SU-DHL-6 (cell line): ENCODE measurements at regions not wholly inside any gene's neighbourhood (a gene's known extent, or its start where the extent isn't known, plus 50 kb on each side); places are given as distances from the start of the nearest gene placed in this dataset.

Source experiments
- H2AFZ ChIP-seq: fragments of 200-600 bp; sonication (generic); 2 replicates; pipeline ENCODE4 v1.6.1; 2014; ENCODE audit warnings: low read depth, mild to moderate bottlenecking, moderate library complexity, mixed read lengths, antibody characterized with exemption, low read length; ENCODE audit not compliant: severe bottlenecking
- H3F3A ChIP-seq: fragments of 200-600 bp; shearing (Covaris generic); 2 replicates; pipeline ENCODE4 v1.6.0; 2016; ENCODE audit warnings: antibody characterized with exemption, mild to moderate bottlenecking; ENCODE audit not compliant: insufficient read depth
- H3K27ac ChIP-seq: fragments of 200-600 bp; sonication (generic); 2 replicates; pipeline ENCODE4 v1.5.1; 2016; ENCODE audit warnings: low read depth, mild to moderate bottlenecking, low read length, moderate library complexity, mixed read lengths
- H3K27me3 ChIP-seq: fragments of 200-600 bp; sonication (generic), shearing (Covaris generic); 2 replicates; pipeline ENCODE4 v1.6.0; 2014; ENCODE audit warnings: mild to moderate bottlenecking, low read length
- H3K36me3 ChIP-seq: fragments of 200-600 bp; sonication (generic); 2 replicates; pipeline ENCODE4 v1.6.1; 2014; ENCODE audit warnings: mild to moderate bottlenecking, low read length, mixed read lengths
- H3K4me2 ChIP-seq: fragments of 300-600, 200-600 bp; shearing (Covaris generic), sonication (generic); 2 replicates; pipeline ENCODE4 v1.6.0; 2014; ENCODE audit warnings: low read length, low read depth, mild to moderate bottlenecking; ENCODE audit not compliant: poor library complexity, severe bottlenecking
- H3K4me3 ChIP-seq: fragments of 200-600 bp; sonication (generic); 2 replicates; pipeline ENCODE4 v1.5.1; 2014; ENCODE audit warnings: antibody characterized with exemption, low read length, mild to moderate bottlenecking, mixed read lengths; ENCODE audit not compliant: insufficient read depth, poor library complexity, severe bottlenecking
- H3K79me2 ChIP-seq: fragments of 200-600 bp; sonication (generic); 2 replicates; pipeline ENCODE4 v1.6.1; 2014; ENCODE audit warnings: mild to moderate bottlenecking, low read length, moderate library complexity; ENCODE audit not compliant: insufficient read depth
- H3K9ac ChIP-seq: fragments of 200-600 bp; sonication (generic); 2 replicates; pipeline ENCODE4 v1.7.0; 2014; ENCODE audit warnings: mild to moderate bottlenecking, low read length
- H3K9me2 ChIP-seq: fragments of 200-600 bp; sonication (generic); replicated peaks from 2 replicates; pipeline ENCODE4 v1.6.1; 2014; ENCODE audit warnings: low read length; ENCODE audit not compliant: insufficient read depth
- H3K9me3 ChIP-seq: fragments of 200-600 bp; sonication (generic); 2 replicates; pipeline ENCODE4 v1.6.1; 2014; ENCODE audit warnings: low read length, mixed read lengths; ENCODE audit not compliant: insufficient read depth
- H4K20me1 ChIP-seq: fragments of 200-600 bp; sonication (generic); 2 replicates; pipeline ENCODE4 v1.6.1; 2014; ENCODE audit warnings: low read depth, mild to moderate bottlenecking, antibody characterized with exemption, low read length, moderate library complexity, mixed read lengths
- EZH2phosphoT487 ChIP-seq: fragments of 200-600 bp; sonication (generic), shearing (Covaris generic); conservative IDR thresholded peaks from 2 replicates; pipeline ENCODE4 v1.6.1; 2018; ENCODE audit warnings: mild to moderate bottlenecking, antibody characterized with exemption, low read length, moderate library complexity, mixed read lengths
- TF ChIP-seq, protein P1 (sequence below): fragments of 200-600 bp; sonication (generic); IDR thresholded peaks from one replicate; pipeline ENCODE4 v1.5.1; 2017; ENCODE audit warnings: antibody characterized with exemption, mild to moderate bottlenecking, low read length, moderate library complexity; ENCODE audit not compliant: insufficient read depth, poor library complexity, severe bottlenecking

DNA sequence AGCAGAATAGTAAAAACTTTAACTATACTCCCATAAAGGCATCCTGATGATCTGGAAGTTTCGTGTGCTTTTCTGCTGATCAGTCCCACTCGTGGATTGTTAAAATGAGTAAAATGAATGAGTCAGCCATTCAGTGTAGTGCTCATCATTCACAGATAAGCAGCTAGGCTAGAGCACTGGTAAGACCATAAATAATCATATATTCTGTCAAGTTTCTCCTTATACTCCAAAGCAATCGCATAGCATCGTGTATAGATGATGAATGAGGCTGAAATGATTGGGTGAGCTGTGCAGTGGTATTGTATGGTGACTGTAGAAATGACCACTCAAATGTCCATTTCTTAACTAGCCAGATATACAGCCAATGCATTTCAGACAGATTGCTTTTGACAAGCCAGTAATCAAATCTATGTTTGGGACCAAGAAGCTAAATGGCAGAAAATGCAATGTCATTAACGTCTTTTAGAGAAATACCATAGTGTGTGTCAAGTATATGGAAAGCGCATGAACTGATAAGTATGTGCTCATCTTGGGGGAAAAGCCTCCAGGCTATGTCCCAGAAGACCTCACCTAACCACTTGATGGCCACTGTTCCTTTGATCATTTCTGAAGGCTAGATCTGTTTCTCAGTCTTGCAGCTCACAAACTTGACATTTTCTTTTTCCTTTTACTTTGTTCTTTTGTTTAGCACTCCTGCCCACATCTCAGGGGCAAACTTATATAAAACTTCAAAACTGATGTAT is 227.2 kb upstream of the FAM3C start:
- Histone ChIP-seq H3K9ac (no peak overlapping the region), H3K79me2 (no peaks in the 10 kb centered on the region), H3K4me2 (no peak overlapping the region), H3K9me2 (no peaks in the 10 kb centered on the region), H3K36me3 (no peaks in the 10 kb centered on the region), H2AFZ (no peak overlapping the region), H4K20me1 (no peaks in the 10 kb centered on the region), H3K4me3 (no peak overlapping the region), H3K27ac (no peak overlapping the region), H3K27me3 (no peaks in the 10 kb centered on the region), H3K9me3 (no peaks in the 10 kb centered on the region), H3F3A (no peaks in the 10 kb centered on the region)
- TF ChIP-seq EZH2phosphoT487: no peak
- TF ChIP-seq, protein P1, sequence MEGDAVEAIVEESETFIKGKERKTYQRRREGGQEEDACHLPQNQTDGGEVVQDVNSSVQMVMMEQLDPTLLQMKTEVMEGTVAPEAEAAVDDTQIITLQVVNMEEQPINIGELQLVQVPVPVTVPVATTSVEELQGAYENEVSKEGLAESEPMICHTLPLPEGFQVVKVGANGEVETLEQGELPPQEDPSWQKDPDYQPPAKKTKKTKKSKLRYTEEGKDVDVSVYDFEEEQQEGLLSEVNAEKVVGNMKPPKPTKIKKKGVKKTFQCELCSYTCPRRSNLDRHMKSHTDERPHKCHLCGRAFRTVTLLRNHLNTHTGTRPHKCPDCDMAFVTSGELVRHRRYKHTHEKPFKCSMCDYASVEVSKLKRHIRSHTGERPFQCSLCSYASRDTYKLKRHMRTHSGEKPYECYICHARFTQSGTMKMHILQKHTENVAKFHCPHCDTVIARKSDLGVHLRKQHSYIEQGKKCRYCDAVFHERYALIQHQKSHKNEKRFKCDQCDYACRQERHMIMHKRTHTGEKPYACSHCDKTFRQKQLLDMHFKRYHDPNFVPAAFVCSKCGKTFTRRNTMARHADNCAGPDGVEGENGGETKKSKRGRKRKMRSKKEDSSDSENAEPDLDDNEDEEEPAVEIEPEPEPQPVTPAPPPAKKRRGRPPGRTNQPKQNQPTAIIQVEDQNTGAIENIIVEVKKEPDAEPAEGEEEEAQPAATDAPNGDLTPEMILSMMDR: no peak

DNA sequence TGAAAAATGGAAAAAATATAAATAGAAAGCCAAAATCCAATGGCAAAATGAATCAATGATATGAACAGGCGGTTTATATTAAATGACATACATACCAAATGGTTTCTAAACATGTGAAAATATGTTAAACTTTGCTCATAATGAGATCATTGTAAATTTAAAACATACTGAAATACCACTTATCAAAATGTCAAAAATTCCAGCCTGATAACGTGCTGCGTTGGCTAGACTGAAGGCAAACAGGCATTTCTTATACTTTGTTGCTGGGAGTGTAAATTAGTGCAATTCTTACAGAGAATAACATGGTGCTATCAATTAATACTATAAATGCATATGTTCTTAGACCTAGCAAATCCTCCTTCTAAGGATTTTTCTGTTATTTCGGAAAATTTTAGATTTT is 225.8 kb upstream of the FAM3C start:
- Histone ChIP-seq H3K9me2 (no peaks in the 10 kb centered on the region), H3F3A (no peaks in the 10 kb centered on the region), H3K36me3 (no peaks in the 10 kb centered on the region), H3K27me3 (no peaks in the 10 kb centered on the region), H3K27ac (no peak overlapping the region), H3K9ac (no peak overlapping the region), H3K4me3 (no peak overlapping the region), H2AFZ (no peak overlapping the region), H3K9me3 (no peaks in the 10 kb centered on the region), H3K79me2 (no peaks in the 10 kb centered on the region), H4K20me1 (no peaks in the 10 kb centered on the region), H3K4me2 (no peak overlapping the region)
- TF ChIP-seq, protein P1: no peak

DNA sequence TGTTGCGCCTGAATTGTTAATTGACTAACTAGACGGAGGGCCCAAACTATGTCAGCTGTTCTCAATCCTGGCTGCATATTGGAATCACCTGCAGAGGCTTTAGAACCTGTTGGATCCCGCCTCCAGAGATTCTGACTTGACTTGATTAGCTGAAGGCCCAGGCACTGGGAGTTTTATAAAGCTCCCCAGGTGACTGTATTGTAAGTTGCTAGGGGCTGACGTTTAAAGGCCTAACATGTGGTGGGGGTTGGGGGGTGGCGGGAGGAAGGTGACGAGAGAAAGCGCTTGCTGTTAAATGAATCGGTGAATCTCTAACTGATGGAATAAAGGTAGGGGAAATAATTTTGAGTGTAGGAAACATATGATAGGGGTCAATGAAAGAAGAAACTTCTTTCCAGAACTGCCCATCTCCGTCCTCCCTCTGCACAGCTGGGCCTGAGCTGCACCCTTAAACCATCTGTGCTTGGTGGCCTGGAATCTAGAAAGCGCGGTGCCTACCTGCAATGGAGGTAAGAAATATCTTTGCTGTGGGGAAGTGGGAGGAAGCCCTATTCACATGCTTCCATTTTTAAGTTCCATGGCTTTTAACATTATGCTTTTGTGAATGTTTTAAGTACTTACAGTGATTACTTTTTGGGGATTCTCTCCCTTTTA is 225.0 kb upstream of the FAM3C start:
- H3K4me2 ChIP-seq: no peak overlapping the region
- no peaks in the 10 kb centered on the region for H3K27me3 ChIP-seq
- TF ChIP-seq, protein P1: no peak
- TF ChIP-seq EZH2phosphoT487: no peak
- H3K4me3 ChIP-seq: no peak overlapping the region
- H3K36me3 ChIP-seq: no peaks in the 10 kb centered on the region
- H3K27ac ChIP-seq: no peak overlapping the region
- H3K79me2 ChIP-seq: no peaks in the 10 kb centered on the region
- no peak overlapping the region for H2AFZ ChIP-seq
- no peak overlapping the region for H3K9ac ChIP-seq
- H3K9me3 ChIP-seq: no peaks in the 10 kb centered on the region
- no peaks in the 10 kb centered on the region for H4K20me1 ChIP-seq
- H3K9me2 ChIP-seq: no peaks in the 10 kb centered on the region
- no peaks in the 10 kb centered on the region for H3F3A ChIP-seq
